B cell (primary cell): ENCODE measurements at regions not wholly inside any gene's neighbourhood (a gene's known extent, or its start where the extent isn't known, plus 50 kb on each side); places are given as distances from the start of the nearest gene placed in this dataset.

Source experiments
- ATAC-seq: fragments of 200-7000 bp; cut with Tn5 transposase; one replicate; pipeline ENCODE4 v1.10.0; 2021; ENCODE audit warnings: low read depth, mild to moderate bottlenecking, moderate number of reproducible peaks, moderate library complexity
- CTCF ChIA-PET: fragments of 350-600 bp; sonication (Branson Sonifier 250); formaldehyde crosslinking; loops from one replicate; lab custom pipeline; 2021; ENCODE audit warnings: antibody characterized with exemption, inconsistent platforms; lab: Charles Lee
- POLR2A ChIA-PET: fragments of 350-600 bp; sonication (Branson Sonifier 250); formaldehyde crosslinking; loops from one replicate; lab custom pipeline; 2021; ENCODE audit warnings: antibody characterized with exemption; lab: Charles Lee
- DNase-seq: peaks from one replicate; pipeline ENCODE4 v3.0.0; 2013
- H2AFZ ChIP-seq: 2 replicates; pipeline ENCODE4 v1.6.1; 2012; ENCODE audit warnings: mild to moderate bottlenecking, low read depth, low read length; ENCODE audit not compliant: insufficient read depth, poor library complexity, severe bottlenecking
- H3K27ac ChIP-seq, 2 donors: 1 replicate in 1 of 2; 2 replicates in 1 of 2; pipeline ENCODE4 v1.5.1; 2012 to 2013; ENCODE audit warnings: low read length in 2 of 2, mild to moderate bottlenecking in 2 of 2, moderate library complexity in 1 of 2
- H3K27me3 ChIP-seq, 4 experiments: fragments of 200-600 bp in 1 of 4; sonication (generic) in 1 of 4; replicated peaks in 1 of 4; 1 replicate in 2 of 4; 2 replicates in 2 of 4; pipeline versions ENCODE4 v1.6.1 to v1.7.0; 2013 to 2016; ENCODE audit warnings: low read length in 3 of 4, mild to moderate bottlenecking in 2 of 4, mixed read lengths in 1 of 4, moderate library complexity in 1 of 4; ENCODE audit not compliant: insufficient read depth in 4 of 4, control insufficient read depth in 3 of 4; ENCODE audit errors: control extremely low read depth in 1 of 4
- H3K36me3 ChIP-seq, 2 experiments: replicated peaks in 1 of 2; 1 replicate in 1 of 2; 2 replicates in 1 of 2; pipeline versions ENCODE4 v1.6.1 to v1.7.1; 2013; ENCODE audit warnings: low read length in 1 of 2; ENCODE audit not compliant: insufficient read depth in 2 of 2, control insufficient read depth in 1 of 2; ENCODE audit errors: control extremely low read depth in 1 of 2, extremely low read depth in 1 of 2
- H3K4me1 ChIP-seq, 2 donors: fragments of 200-600 bp in 1 of 2; sonication (generic) in 1 of 2; 1 replicate in 1 of 2; 2 replicates in 1 of 2; pipeline versions ENCODE4 v1.5.1 to v1.6.1; 2013 to 2017; ENCODE audit warnings: low read length in 2 of 2; ENCODE audit not compliant: control insufficient read depth in 2 of 2, insufficient read depth in 2 of 2
- H3K4me2 ChIP-seq: replicated peaks from 2 replicates; pipeline ENCODE3; 2012; ENCODE audit warnings: mild to moderate bottlenecking, low read depth, low read length; ENCODE audit not compliant: poor library complexity, severe bottlenecking
- H3K4me3 ChIP-seq, 5 experiments: fragments of 200-600 bp in 1 of 5; sonication (generic) in 1 of 5; 1 replicate in 3 of 5; 2 replicates in 2 of 5; pipeline versions ENCODE4 v1.5.1 to v1.7.0; 2011 to 2016; ENCODE audit warnings: low read length in 4 of 5, mild to moderate bottlenecking in 4 of 5, low read depth in 2 of 5, control low read depth in 1 of 5, moderate library complexity in 1 of 5; ENCODE audit not compliant: insufficient read depth in 1 of 5; ENCODE audit errors: control extremely low read depth in 1 of 5, extremely low read depth in 1 of 5
- H3K79me2 ChIP-seq: fragments of 200-600 bp; sonication (generic); one replicate; pipeline ENCODE4 v1.6.0; 2016; ENCODE audit warnings: low read length; ENCODE audit not compliant: control insufficient read depth, insufficient read depth
- H3K9ac ChIP-seq: fragments of 200-600 bp; sonication (generic); 2 replicates; pipeline ENCODE4 v1.6.1; 2017; ENCODE audit warnings: mild to moderate bottlenecking, low read length, moderate library complexity
- H3K9me3 ChIP-seq, 3 donors: one replicate each; pipeline versions ENCODE4 v1.6.1 to v1.7.1; 2013; ENCODE audit warnings: low read length in 2 of 3; ENCODE audit not compliant: control insufficient read depth in 2 of 3, insufficient read depth in 1 of 3; ENCODE audit errors: control extremely low read depth in 1 of 3
- H4K20me1 ChIP-seq: 2 replicates; pipeline ENCODE4 v1.6.0; 2012; ENCODE audit warnings: mild to moderate bottlenecking, low read length; ENCODE audit not compliant: insufficient read depth, control insufficient read depth, poor library complexity, severe bottlenecking
- H3K27ac Mint-ChIP-seq: one replicate; pipeline ENCODE4 v1.8.0; 2021; ENCODE audit warnings: mixed read lengths
- H3K27me3 Mint-ChIP-seq: one replicate; pipeline ENCODE4 v1.8.0; 2021; ENCODE audit warnings: mixed read lengths
- H3K4me1 Mint-ChIP-seq: one replicate; pipeline ENCODE4 v1.8.0; 2021; ENCODE audit warnings: mixed read lengths
- H3K4me3 Mint-ChIP-seq: one replicate; pipeline ENCODE4 v1.8.0; 2021; ENCODE audit warnings: mixed read lengths
- H3K9me3 Mint-ChIP-seq: one replicate; pipeline ENCODE4 v1.8.0; 2022; ENCODE audit warnings: mixed read lengths; ENCODE audit not compliant: insufficient read depth
- EZH2 ChIP-seq: IDR thresholded peaks from 2 replicates; pipeline ENCODE4 v1.6.1; 2012; ENCODE audit warnings: borderline replicate concordance, low read depth, mild to moderate bottlenecking, moderate library complexity, low read length; ENCODE audit not compliant: insufficient read depth, poor library complexity, severe bottlenecking
- WGBS: methylation state at CpG from one replicate; pipeline ENCODE4 v1.1.5; 2013; ENCODE audit warnings: missing lambda C conversion rate; ENCODE audit not compliant: insufficient coverage; 5-methylcytosine and 5-hydroxymethylcytosine counted together
- intact Hi-C: fragments of 100-400 bp; cut with micrococcal nuclease; formaldehyde crosslinking; loops from one replicate; pipeline ENCODE4 v1.10.0; 2022
- TF ChIP-seq, protein P1 (sequence below): fragments of 200-600 bp; IDR thresholded peaks from one replicate; pipeline ENCODE4 v1.8.0; 2022; ENCODE audit warnings: antibody characterized with exemption, mild to moderate bottlenecking

DNA sequence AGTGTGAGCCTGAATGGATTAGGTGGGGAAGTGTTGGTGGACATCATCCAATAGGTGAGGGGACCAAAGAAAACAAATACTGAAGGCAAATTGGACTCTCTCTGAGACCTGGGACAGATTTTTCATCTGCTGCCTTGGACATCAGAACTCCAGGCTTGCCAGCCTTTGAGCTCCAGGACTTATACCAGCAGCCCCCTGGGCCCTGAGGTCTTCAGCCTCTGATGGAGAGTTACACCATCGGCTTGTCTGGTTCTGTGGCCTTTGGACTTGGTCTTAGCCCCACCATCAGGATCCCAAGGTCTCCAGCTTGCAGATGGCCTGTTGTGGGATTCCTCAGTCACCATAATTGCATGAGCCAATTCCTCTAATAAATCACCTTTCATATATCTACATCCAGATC, 80.8 kb upstream of the SLC8A3 start:
- no peak for DNase-seq
- H3K27ac Mint-ChIP-seq, result no peak overlapping the region
- intact Hi-C loops, result no loop called here
- H3K9me3 Mint-ChIP-seq, result no peaks in the 10 kb centered on the region
- Histone ChIP-seq H3K27ac (no peak overlapping the region), H3K79me2 (no peaks in the 10 kb centered on the region), H3K4me2 (no peak overlapping the region), H3K4me3 (no peak overlapping the region), H2AFZ (no peak overlapping the region), H3K36me3 (no peaks in the 10 kb centered on the region), H3K27me3 (peaks cover 0 to 5% (median 2%) of the 10 kb centered on the region in 4 experiments), H3K9ac (no peak overlapping the region), H3K9me3 (no peaks in the 10 kb centered on the region), H3K4me1 (no peaks in the 10 kb centered on the region), H4K20me1 (no peaks in the 10 kb centered on the region)
- H3K4me1 Mint-ChIP-seq, result no peaks in the 10 kb centered on the region
- ChIA-PET POLR2A (no interaction called here), CTCF (no interaction called here)
- peaks cover 33% of the 10 kb centered on the region for H3K27me3 Mint-ChIP-seq
- H3K4me3 Mint-ChIP-seq, result no peak overlapping the region
- TF ChIP-seq EZH2, result no peak
- TF ChIP-seq, protein P1, sequence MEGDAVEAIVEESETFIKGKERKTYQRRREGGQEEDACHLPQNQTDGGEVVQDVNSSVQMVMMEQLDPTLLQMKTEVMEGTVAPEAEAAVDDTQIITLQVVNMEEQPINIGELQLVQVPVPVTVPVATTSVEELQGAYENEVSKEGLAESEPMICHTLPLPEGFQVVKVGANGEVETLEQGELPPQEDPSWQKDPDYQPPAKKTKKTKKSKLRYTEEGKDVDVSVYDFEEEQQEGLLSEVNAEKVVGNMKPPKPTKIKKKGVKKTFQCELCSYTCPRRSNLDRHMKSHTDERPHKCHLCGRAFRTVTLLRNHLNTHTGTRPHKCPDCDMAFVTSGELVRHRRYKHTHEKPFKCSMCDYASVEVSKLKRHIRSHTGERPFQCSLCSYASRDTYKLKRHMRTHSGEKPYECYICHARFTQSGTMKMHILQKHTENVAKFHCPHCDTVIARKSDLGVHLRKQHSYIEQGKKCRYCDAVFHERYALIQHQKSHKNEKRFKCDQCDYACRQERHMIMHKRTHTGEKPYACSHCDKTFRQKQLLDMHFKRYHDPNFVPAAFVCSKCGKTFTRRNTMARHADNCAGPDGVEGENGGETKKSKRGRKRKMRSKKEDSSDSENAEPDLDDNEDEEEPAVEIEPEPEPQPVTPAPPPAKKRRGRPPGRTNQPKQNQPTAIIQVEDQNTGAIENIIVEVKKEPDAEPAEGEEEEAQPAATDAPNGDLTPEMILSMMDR, result no peak
- 80% methylated on average over 1 of the region's 1 CpG for WGBS
- ATAC-seq, result no peak

DNA sequence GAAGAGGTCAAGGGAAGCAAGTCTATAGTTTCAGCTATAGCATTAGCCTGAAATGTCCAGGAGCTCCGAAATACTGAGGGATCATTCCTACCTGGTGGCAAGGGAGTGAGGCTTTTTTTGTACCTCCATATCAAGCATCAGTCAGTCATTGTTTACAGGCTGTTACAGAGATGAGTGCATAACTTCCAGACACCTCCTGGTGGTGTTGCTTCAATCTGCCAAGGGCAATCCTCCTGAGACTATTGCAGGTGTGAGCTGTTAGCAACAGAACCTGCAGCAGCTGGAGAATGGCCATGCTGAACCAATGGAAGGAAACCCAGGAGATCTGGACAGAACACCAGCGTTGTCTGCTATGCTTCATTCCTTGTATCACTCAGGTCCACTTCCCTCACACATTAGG, 80.0 kb upstream of the SLC8A3 start:
- TF ChIP-seq, protein P1, result no peak
- TF ChIP-seq EZH2, result no peak
- H3K4me1 ChIP-seq, result no peaks in the 10 kb centered on the region
- H2AFZ ChIP-seq, result no peak overlapping the region
- H3K9me3 ChIP-seq, result no peaks in the 10 kb centered on the region
- Mint-ChIP-seq H3K9me3 (no peaks in the 10 kb centered on the region), H3K4me3 (no peak overlapping the region), H3K27ac (no peak overlapping the region), H3K27me3 (peaks cover 26% of the 10 kb centered on the region), H3K4me1 (no peaks in the 10 kb centered on the region)
- intact Hi-C loops, result no loop called here
- ChIA-PET CTCF (no interaction called here), POLR2A (no interaction called here)
- no peaks in the 10 kb centered on the region for H3K79me2 ChIP-seq
- no peak overlapping the region for H3K9ac ChIP-seq
- ATAC-seq (no peak), DNase-seq (no peak)
- no CpG with 5 or more reads among the region's 2 CpGs for WGBS
- H3K27me3 ChIP-seq, result peaks cover 0 to 5% (median 0%) of the 10 kb centered on the region in 4 experiments
- no peak overlapping the region for H3K27ac ChIP-seq
- no peaks in the 10 kb centered on the region for H4K20me1 ChIP-seq
- no peak overlapping the region for H3K4me2 ChIP-seq
- H3K4me3 ChIP-seq, result no peak overlapping the region
- H3K36me3 ChIP-seq, result no peaks in the 10 kb centered on the region
